Stimulated activated CD8-positive, alpha-beta memory T cell treated with anti-CD3 and anti-CD28 coated beads, Interleukin-7, amount 100 ng/mL, for 24 hours (primary cell): ENCODE measurements at regions not wholly inside any gene's neighbourhood (a gene's known extent, or its start where the extent isn't known, plus 50 kb on each side); places are given as distances from the start of the nearest gene placed in this dataset.

Source experiments
- DNase-seq: peaks from one replicate; pipeline ENCODE4 v3.0.0-alpha.2; 2020; ENCODE audit warnings: low read depth

DNA sequence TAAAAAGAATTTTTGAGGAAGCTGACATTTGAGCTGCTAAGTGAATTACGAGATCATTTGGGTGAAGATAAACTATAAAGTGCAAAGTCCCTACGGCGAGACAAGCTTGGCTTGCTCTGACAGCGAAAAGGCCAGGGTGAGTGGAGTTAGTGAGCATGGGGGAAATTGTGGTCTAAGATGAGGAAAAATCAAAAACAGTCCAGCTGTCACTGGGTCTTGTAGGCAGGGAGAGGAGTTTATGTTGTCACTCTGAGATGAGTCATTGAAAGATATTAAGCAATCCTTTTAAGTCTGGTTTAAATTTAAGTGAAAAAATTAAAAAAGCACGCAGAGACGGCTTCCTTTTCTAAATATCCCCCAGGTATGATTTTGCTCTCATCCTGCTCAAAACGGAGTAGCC is 601.9 kb downstream of the MRPL39 start:
- no peak for DNase-seq

GRCh38 chr21:25002676-25003075 is 604.6 kb downstream of the MRPL39 start:
- no peak for DNase-seq

DNA sequence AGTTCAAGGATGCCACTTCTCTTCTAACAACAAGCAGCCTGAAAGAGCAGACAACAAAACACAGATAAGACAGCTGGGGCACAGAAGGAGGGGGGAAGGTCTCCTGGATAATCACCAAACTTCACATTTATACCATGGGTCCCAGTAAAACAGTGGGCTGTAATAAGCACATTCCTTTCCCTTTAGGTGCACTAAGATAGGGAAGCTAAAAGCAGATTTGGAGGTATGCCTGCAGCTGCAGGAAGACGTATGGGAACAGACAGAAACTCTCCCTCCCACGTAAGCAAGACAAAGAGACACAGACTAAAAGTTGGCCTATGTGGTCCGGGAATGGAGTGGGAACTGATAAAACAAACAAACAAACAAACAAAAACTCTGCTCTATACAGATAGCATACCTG is 612.1 kb downstream of the MRPL39 start:
- no peak for DNase-seq

- no peak for DNase-seq
Measured at GRCh38 chr21:24994717-24995116, 612.6 kb downstream of the MRPL39 start.

- no peak for DNase-seq
Measured at GRCh38 chr21:24989516-24989915, 617.8 kb downstream of the MRPL39 start.

DNA sequence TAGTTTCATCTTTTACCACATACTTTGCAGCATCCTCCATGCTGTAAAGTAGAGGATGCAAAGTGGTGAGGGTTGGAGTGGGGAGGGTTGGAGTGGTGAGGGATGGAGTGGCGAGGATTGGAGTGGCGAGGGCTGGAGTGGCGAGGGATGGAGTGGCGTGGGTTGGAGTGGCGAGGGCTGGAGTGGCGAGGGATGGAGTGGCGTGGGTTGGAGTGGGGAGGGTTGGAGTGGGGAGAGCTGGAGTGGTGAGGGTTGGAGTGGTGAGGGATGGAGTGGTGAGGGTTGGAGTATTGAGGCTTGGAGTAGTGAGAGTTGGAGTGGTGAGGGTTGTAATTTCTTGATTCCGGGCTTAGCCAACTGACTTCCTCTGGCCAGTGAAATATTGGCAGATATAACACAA is 618.3 kb downstream of the MRPL39 start:
- DNase-seq, result no peak

DNA sequence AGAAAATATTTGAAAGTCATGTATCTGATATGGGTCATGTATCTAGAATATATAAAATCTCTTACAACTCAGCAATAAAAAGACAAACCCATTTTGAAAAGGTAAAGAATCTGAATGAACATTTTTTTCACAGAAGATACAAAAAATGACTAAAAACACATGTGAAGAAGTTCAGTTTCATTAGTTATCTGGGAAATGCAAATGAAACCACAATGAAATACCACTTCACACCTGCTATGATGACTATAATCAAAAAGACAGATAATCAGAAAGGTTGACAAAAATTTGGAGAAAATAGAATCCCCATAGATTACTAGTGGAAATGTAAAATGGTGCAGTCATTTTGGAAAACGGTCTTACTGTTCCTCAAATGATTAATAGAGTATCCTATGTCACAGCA is 631.0 kb downstream of the MRPL39 start:
- no peak for DNase-seq

DNA sequence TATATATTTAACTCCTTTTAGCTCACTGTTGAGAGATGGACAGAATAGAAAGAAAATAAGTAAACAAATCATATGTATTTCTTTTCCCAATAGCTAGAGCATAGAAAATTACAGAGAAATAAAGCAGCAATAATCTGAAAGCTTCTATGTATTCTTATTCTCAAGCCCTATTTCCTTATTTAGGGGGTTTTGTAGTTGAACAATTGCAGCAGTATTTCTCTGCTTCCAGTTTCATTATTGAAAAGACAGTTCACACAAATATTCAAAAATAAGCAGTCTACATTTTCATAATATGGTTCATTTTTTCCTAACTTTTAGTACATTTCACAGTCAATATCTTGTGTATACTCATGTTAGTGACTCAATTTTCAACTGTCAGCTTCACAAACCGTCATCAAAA is 638.2 kb downstream of the MRPL39 start:
- no peak for DNase-seq

DNA sequence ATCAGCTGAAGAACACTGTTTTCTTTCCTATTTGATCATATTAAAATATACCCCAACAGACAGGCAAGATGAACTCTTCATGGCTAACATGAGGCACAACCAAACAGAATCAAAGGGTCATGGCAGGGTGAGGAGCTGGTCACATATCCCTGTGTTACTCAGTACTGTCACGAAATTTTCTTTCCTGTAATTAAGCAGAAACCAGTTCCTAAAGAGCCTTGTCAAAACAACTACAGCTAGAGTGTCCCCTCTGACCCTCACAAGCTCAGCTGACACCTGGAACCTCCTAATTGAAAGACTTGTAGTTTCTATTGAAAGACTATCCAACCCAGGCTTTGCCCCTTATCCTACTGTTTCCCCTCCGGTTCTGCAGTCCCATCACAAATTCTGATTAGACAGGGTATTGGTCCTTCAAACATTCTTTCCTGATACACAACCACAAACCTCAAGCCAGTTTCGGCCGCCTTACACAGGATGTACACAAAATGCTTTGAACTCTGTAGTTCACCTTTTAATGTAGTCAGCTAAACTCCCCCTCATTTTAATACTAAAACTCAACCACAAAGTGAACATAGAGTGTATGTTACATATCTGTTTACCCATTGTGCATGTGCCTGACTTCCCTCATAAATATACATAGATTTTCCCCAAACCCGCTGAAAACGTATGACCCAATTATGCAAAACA is 651.9 kb downstream of the MRPL39 start:
- no peak for DNase-seq

DNA sequence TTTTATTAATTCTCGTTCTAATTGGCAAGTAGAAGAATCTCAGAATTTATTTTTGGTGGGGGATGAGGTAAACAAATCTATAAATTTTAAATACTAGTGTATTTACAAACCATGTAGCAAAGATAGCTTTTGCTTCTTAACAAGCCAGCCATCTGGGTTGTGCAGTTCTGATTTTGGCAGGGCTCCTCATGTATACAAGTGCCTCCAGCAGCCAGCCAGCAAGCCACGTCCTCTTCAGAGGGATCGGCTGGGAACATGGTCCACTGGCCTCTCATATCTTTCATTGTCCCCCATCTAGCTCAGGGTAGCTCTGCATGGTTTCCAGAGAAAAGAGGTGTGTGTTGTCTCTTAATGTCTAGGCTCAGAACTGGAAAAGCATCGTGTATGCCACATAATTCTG is 659.1 kb downstream of the MRPL39 start:
- DNase-seq, result no peak

DNA sequence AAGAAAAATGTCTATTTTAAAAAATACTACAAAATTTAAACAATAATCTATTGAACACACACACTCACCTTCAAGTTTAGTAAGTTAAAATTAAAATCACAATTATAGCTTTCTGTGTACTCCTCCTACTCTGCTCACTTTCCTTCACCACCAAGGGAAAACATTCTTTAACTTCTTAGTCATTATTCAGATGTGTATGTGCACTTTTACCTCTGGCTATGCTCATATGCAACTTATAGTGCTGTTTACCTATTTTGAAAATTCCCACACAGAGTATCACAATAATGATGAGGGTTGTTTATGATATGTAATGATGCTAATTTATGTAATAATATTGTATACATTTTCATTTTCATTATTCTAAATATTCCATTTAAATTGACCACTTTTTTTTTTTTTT is 661.4 kb downstream of the MRPL39 start:
- DNase-seq, result no peak

- no peak for DNase-seq
Measured at GRCh38 chr21:24941316-24942185, 665.7 kb downstream of the MRPL39 start.

DNA sequence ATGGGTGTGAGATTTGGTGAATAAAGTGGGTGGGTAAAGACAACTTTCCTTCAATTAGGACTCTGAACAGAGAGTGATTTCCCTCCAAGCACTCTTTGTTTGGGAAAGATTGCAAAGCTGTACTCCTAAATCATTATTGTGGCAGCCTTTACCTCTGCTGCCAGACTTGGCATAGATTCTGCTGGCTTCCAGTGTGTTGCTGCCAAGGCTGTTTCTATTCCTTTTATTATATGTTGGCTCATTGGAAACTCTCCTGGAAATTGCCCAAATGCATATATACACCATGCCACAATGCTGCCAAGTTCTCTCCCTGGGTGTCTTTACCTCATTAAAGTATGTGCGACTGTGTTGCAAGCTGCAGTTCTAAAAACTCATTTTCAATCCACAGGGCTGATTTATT is 668.0 kb downstream of the MRPL39 start:
- DNase-seq, result no peak

DNA sequence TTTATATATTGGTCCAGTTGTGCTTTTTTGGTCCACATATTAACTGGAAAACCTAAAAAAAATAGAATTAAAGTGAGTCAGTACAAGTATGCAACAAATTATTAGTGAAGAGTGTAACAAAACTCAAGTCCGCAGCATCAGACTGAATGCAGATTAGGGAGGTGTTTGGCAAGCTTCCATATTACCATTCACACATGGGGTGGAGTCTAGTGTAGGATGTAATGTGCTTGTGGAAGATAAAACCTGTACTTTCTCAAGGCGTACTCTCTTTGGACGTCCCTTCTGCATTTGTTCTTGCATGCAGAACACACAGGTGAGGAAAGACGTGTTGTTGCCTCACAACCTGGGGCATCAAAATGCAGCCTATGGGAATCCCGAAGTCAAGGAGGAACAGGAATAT is 668.7 kb downstream of the MRPL39 start:
- DNase-seq, result no peak

DNA sequence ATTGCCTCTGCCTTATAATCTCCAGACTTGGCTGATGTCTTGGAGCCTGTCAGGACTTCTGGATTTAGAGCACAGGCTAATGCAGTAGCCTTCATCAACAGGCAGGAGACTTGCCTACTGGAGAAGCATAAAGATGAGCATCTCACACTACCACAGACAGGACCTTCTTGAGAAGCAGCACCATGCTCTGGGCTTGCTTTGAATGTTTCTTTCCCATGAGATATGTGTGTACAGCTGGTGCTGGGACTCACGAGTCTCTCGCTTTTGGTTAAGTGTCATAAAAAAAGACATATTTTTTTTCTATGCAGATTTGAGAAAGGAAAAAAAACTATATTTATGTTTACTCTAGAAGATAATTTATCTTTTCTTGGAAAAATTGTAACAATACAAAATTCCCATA is 671.3 kb downstream of the MRPL39 start:
- DNase-seq, result no peak

GRCh38 chr21:24910591-24910990 is 696.7 kb downstream of the MRPL39 start:
- DNase-seq, result no peak

DNA sequence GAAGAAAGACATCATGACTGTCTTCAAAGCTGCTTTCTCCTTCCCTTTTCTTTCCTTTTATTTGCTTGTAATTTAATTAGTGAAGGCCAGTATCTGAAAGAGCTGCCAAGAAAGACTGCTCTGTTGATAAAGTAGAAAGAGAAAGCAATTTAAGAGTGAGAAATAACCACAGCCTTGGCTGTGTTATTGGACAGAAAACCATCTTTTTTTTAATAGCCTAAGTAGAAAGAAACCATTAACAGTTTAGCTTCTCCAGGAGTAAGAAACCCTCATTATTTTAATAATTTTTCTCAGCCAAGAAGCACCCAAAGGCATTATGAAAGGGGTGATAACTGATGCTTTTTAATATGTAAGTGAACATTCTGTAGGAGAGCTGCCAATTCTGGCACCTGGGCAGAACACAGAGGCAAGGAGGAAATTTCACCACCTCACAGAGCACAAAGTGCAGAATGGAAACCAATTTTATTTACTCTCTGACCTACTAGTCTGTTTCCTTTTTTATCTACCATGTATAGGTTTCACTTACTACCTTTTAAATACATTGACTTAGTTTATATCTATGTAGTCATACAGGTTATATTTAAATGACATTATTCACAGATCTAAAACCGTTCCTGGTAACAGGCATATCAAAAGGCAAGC is 703.2 kb downstream of the MRPL39 start:
- no peak for DNase-seq

GRCh38 chr21:24899138-24899537 is 708.1 kb downstream of the MRPL39 start:
- DNase-seq, result no peak

GRCh38 chr21:24897883-24898282 is 709.4 kb downstream of the MRPL39 start:
- DNase-seq, result no peak

DNA sequence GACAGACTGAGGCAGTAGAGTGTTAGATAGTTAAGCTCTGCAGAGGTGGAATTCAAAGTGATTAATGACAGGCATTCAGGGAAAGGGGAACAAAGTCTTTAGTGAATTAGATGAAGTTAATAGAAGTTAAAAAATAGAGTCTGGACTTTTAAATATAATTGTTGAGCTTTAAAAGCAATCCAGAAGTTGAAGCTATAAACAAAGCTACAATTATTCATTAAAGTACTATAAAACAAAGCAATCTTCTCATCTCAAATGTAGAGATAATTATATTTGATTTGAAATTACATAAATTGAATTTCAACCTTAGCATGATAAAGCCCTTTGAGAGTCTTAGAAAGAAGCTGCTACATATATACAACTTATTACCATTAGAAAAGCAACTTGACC is 710.6 kb downstream of the MRPL39 start:
- DNase-seq, result no peak

DNA sequence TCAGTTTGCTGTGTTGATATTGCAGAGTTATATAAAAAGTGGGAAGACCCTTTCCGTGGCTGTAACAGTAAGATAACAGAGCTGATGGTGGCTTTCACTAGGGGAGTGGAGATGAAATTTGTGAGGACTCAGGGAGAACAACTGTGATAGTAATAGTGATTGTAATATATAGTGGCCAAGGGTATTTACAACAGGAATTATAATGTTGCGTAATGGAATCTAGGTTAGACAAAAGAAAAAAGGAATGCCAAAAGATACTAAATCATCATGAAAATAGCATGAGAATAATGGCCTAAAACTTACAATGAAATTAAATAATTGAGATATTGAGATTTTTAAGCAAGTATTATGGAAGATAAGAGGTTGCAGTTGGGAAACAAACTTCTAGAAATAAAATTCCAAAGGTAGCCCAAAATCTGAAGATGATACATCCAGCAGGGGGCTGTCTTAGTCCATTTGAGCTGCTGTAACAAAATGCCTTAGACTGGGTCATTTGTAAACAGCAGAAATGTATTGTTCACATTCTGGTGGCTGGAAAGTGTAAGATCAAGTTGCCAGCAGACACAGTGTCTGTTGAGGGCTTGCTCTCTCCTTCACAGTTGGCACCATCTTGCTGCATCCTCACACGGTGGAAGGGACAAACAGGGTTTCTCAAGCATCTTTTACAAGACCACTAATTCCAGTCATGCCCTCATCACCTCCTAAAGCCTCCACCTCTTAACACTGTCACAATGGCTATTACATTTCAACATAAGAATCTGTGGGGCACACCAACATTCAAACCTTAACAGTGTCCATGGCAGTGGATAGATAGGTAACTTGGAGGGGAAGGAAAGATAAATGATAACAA is 711.2 kb downstream of the MRPL39 start:
- DNase-seq, result no peak

GRCh38 chr21:24894324-24894723 is 713.0 kb downstream of the MRPL39 start:
- DNase-seq, result no peak
